ENCODE measurements at regions not wholly inside any gene's neighbourhood (a gene's known extent, or its start where the extent isn't known, plus 50 kb on each side); places are given as distances from the start of the nearest gene placed in this dataset.

DNA sequence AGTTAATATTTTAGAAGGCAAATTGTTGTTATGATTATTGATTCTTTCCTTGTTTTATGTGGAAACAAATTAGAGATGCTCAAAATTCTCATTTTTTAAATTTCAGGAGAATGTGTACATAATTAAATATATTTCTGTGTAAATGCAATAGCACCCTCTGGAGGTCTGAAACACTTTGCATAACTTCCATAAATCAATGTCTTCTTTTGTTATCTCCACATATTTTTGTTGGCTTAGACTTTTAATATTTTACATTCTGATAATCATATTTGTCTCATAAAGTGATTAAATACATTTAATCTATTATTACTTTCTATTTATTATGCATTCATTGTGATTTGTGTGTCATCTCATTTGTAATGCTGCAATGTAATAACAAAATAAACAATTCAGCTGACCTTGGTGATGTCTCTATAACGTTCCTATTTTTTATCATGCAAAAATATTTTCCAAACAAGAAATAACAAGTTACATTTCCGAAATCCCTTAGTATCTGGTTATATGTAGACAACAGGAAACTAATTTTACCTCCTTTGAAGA, 201.8 kb upstream of the GALNT5 start:
- H3K27me3 ChIP-seq (ENCODE audit: low read depth) = no peaks in the 10 kb centered on the region
- H3K4me1 ChIP-seq = peaks cover 16% of the 10 kb centered on the region
- peak in 1 of 2 experiments; percentile 58 for DNase-seq (ENCODE audit: low spot score in 2 of 2)
- in situ Hi-C loops (cut with MboI; ENCODE audit: low sequenced_read_pairs) = loop anchor here (10.0 kb wide), 1 partner anchor 461 kb away; no protein-coding TSS in a partner anchor
- H3K9me3 ChIP-seq = no peaks in the 10 kb centered on the region
- H3K36me3 ChIP-seq (replicated peaks) = no peaks in the 10 kb centered on the region
- H3K4me3 ChIP-seq = no peak overlapping the region

DNA sequence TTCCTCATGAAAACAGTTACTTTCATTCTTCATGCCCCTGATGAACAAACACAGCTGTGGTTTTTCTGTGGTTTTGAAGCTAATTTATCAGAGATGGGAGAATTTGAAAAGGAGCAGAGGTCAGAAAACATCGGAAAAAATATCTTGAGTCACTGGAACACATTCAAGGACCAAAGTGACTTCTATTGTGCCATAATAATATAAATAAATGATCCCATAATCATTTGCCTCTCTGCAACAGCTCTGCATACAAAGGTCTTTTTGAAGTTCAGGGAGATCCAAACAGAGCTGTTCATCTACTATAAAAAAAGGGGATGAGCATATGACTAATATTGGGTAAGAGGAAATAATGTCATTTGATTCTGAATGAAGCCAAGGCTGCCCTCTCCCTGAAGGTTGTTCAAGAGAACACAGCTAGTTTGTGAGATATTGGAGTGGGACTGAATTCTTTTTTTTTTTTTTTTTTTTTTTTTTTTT, 201.3 kb upstream of the GALNT5 start:
- DNase-seq (ENCODE audit: low spot score in 2 of 2) = no peak
- peaks cover 11% of the 10 kb centered on the region for H3K4me1 ChIP-seq
- H3K9me3 ChIP-seq = no peaks in the 10 kb centered on the region
- in situ Hi-C loops (cut with MboI; ENCODE audit: low sequenced_read_pairs) = loop anchor here (10.0 kb wide), 1 partner anchor 461 kb away; no protein-coding TSS in a partner anchor
- H3K27me3 ChIP-seq (ENCODE audit: low read depth) = no peaks in the 10 kb centered on the region
- H3K4me3 ChIP-seq = no peak overlapping the region
- no peaks in the 10 kb centered on the region for H3K36me3 ChIP-seq (replicated peaks)

DNA sequence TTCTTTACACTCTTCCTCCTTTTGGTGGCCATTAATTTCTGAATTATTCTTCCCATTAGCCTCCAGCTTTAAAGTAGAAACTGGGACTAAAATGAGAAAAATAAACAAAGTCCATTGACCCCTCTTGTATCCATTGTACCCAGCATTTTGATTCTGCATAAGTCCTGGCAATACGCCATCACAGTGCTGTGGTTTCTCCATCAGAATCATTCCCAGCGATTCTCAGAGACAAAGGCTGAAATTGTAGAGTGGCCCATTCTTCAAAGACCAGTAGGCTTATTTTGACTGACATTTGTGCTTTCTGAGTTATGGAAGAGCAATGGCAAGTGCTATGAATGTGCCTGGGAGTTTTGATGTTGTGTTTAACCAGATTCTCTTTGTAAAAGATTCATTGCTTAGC, 199.3 kb upstream of the GALNT5 start:
- no peaks in the 10 kb centered on the region for H3K27me3 ChIP-seq (ENCODE audit: low read depth)
- no peaks in the 10 kb centered on the region for H3K36me3 ChIP-seq (replicated peaks)
- H3K4me3 ChIP-seq = no peak overlapping the region
- no peak for DNase-seq (ENCODE audit: low spot score in 2 of 2)
- no peaks in the 10 kb centered on the region for H3K9me3 ChIP-seq
- H3K4me1 ChIP-seq = no peaks in the 10 kb centered on the region
- in situ Hi-C loops (cut with MboI; ENCODE audit: low sequenced_read_pairs) = loop anchor here (10.0 kb wide), 1 partner anchor 463 kb away; no protein-coding TSS in a partner anchor

DNA sequence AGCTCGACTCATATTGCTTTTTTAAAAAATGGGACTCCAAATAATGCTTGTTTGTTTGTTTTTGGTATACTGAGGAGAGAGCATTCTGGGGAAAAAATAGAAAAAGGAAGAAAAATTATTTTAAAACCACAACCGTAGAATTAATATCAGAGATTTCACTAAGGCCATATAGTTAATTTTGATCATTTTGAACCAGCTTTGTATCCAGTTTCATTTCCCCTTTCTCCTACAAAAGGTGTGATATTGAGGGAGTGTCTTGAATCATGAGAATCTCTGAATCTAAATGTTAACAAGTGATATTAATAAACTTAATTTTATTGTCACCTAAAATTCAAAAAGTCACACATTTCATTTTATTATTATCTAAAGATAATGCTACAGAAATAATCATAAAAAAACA, 198.5 kb upstream of the GALNT5 start:
- no peaks in the 10 kb centered on the region for H3K9me3 ChIP-seq
- H3K36me3 ChIP-seq (replicated peaks) = no peaks in the 10 kb centered on the region
- no peaks in the 10 kb centered on the region for H3K27me3 ChIP-seq (ENCODE audit: low read depth)
- H3K4me1 ChIP-seq = no peaks in the 10 kb centered on the region
- no peak overlapping the region for H3K4me3 ChIP-seq
- no peak for DNase-seq (ENCODE audit: low spot score in 2 of 2)
- in situ Hi-C loops (cut with MboI; ENCODE audit: low sequenced_read_pairs) = loop anchor here (10.0 kb wide), 1 partner anchor 464 kb away; no protein-coding TSS in a partner anchor

DNA sequence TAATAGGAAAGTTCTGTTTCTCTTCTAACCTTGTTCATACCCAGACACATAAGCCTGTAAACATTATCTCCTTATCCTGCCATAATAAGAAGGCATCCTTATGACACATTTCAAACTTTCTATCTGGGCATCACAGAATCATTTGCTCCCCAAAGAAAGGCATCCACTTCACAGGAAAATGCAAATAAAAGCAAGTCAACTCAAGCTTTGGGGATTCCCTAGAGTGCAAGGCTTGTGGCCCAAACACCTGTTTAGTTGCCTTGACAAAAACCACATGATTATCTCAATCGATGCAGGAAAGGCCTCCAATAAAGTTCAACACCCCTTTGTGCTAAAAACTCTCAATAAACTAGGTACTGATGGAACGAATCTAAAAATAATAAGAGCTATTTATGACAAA, 195.7 kb upstream of the GALNT5 start:
- Histone ChIP-seq H3K4me3 (no peak overlapping the region), H3K36me3 (replicated peaks) (no peaks in the 10 kb centered on the region), H3K4me1 (no peaks in the 10 kb centered on the region), H3K9me3 (no peaks in the 10 kb centered on the region), H3K27me3 (ENCODE audit: low read depth) (no peaks in the 10 kb centered on the region)
- no peak for DNase-seq (ENCODE audit: low spot score in 2 of 2)
- in situ Hi-C loops (cut with MboI; ENCODE audit: low sequenced_read_pairs) = no loop called here

- in situ Hi-C loops (cut with MboI; ENCODE audit: low sequenced_read_pairs) = no loop called here
- H3K4me3 ChIP-seq = no peak overlapping the region
- H3K9me3 ChIP-seq = no peaks in the 10 kb centered on the region
- no peaks in the 10 kb centered on the region for H3K27me3 ChIP-seq (ENCODE audit: low read depth)
- no peaks in the 10 kb centered on the region for H3K4me1 ChIP-seq
- DNase-seq (ENCODE audit: low spot score in 2 of 2) = no peak
- no peaks in the 10 kb centered on the region for H3K36me3 ChIP-seq (replicated peaks)
These were observed 189.9 kb upstream of the GALNT5 start for GRCh38 chr2:157067562-157067961.

- H3K27me3 ChIP-seq (ENCODE audit: low read depth) = no peaks in the 10 kb centered on the region
- no peaks in the 10 kb centered on the region for H3K9me3 ChIP-seq
- no peak for DNase-seq (ENCODE audit: low spot score in 2 of 2)
- no peaks in the 10 kb centered on the region for H3K4me1 ChIP-seq
- no peaks in the 10 kb centered on the region for H3K36me3 ChIP-seq (replicated peaks)
- in situ Hi-C loops (cut with MboI; ENCODE audit: low sequenced_read_pairs) = no loop called here
- H3K4me3 ChIP-seq = no peak overlapping the region
These were observed 189.3 kb upstream of the GALNT5 start for GRCh38 chr2:157068237-157068636.

DNA sequence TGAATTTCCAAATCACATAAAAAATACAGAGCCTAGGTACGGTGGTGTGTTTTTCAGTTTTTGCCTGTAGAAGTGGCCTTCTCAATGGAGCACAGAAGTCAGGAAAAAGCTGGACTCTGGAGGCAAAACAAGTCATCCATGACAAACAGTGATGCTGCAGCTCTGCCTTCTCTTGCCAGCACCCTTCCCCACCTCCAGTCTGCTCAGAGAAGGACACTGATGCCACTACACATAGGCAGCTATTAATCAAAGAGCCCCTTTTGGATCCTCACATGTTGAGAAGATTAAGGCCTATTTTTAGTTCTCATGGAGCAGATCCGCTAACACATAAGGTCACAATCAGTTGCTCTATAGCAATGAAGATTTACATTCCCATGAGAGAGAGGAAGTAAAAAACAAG, 181.6 kb upstream of the GALNT5 start:
- Histone ChIP-seq H3K9me3 (no peaks in the 10 kb centered on the region), H3K4me3 (no peak overlapping the region), H3K4me1 (no peaks in the 10 kb centered on the region), H3K36me3 (replicated peaks) (no peaks in the 10 kb centered on the region), H3K27me3 (ENCODE audit: low read depth) (no peaks in the 10 kb centered on the region)
- DNase-seq (ENCODE audit: low spot score in 2 of 2) = no peak
- in situ Hi-C loops (cut with MboI; ENCODE audit: low sequenced_read_pairs) = no loop called here

DNA sequence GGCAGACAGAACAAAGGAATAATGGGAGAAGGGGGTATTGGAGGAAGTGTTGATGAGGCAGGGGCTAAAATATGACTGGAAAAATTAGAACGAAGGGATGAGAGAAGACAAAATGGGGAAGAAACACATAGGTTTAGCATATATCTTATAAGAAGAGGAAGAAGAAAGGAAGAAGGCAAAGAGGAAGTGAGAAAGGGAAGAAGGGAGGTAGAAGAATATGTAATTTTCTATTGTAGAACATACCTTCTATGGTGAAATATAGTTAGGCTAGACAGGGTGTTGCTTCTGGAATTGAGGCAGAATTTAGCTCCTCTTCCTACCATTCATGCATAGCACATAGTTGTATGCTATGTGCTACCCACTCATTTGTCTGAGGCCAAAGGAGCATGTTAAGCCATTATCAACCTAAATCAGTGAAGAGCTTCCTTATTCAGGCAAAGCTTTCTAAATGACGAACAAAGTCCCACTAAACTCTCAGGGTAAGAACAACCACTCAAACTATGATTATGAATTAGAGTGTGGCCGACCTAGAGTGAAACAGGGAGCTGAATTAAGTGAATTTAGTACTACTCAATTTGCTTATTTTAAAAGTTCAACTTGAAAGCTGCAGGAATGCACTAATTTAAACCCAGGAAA, 180.9 kb upstream of the GALNT5 start:
- H3K4me1 ChIP-seq = no peaks in the 10 kb centered on the region
- H3K27me3 ChIP-seq (ENCODE audit: low read depth) = no peaks in the 10 kb centered on the region
- no peak overlapping the region for H3K4me3 ChIP-seq
- DNase-seq (ENCODE audit: low spot score in 2 of 2) = no peak
- H3K9me3 ChIP-seq = no peaks in the 10 kb centered on the region
- in situ Hi-C loops (cut with MboI; ENCODE audit: low sequenced_read_pairs) = no loop called here
- H3K36me3 ChIP-seq (replicated peaks) = no peaks in the 10 kb centered on the region

- H3K4me3 ChIP-seq = no peak overlapping the region
- no peaks in the 10 kb centered on the region for H3K9me3 ChIP-seq
- no peaks in the 10 kb centered on the region for H3K4me1 ChIP-seq
- no peaks in the 10 kb centered on the region for H3K27me3 ChIP-seq (ENCODE audit: low read depth)
- in situ Hi-C loops (cut with MboI; ENCODE audit: low sequenced_read_pairs) = no loop called here
- DNase-seq (ENCODE audit: low spot score in 2 of 2) = no peak
- no peaks in the 10 kb centered on the region for H3K36me3 ChIP-seq (replicated peaks)
These were observed 179.7 kb upstream of the GALNT5 start for GRCh38 chr2:157077753-157078350.

DNA sequence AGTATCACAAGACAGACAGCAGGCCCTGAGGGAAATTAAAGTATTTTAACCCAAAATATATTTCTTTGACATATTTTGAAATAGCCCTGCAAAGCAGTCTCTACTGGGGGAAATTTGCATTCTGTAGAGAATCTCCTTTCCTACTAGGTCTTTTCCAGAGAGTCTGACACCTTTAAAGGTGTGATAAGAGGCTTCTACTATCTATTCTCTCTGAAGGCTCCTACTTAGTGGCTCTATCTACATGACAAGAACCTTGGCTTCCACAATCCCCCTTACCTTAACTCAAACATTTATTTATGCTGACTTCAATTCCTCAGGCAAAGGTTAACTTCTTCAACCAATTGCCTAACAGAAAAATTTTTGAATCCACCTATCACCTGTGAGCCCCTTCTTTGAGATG, 174.6 kb upstream of the GALNT5 start:
- H3K27me3 ChIP-seq (ENCODE audit: low read depth) = no peaks in the 10 kb centered on the region
- in situ Hi-C loops (cut with MboI; ENCODE audit: low sequenced_read_pairs) = no loop called here
- DNase-seq (ENCODE audit: low spot score in 2 of 2) = no peak
- H3K36me3 ChIP-seq (replicated peaks) = no peaks in the 10 kb centered on the region
- no peaks in the 10 kb centered on the region for H3K9me3 ChIP-seq
- H3K4me3 ChIP-seq = no peak overlapping the region
- H3K4me1 ChIP-seq = peaks cover 8% of the 10 kb centered on the region

GRCh38 chr2:157085522-157085921, 172.0 kb upstream of the GALNT5 start:
- Histone ChIP-seq H3K4me3 (no peak overlapping the region), H3K9me3 (no peaks in the 10 kb centered on the region), H3K4me1 (peaks cover 8% of the 10 kb centered on the region), H3K27me3 (ENCODE audit: low read depth) (no peaks in the 10 kb centered on the region), H3K36me3 (replicated peaks) (no peaks in the 10 kb centered on the region)
- no peak for DNase-seq (ENCODE audit: low spot score in 2 of 2)
- in situ Hi-C loops (cut with MboI; ENCODE audit: low sequenced_read_pairs) = no loop called here

DNA sequence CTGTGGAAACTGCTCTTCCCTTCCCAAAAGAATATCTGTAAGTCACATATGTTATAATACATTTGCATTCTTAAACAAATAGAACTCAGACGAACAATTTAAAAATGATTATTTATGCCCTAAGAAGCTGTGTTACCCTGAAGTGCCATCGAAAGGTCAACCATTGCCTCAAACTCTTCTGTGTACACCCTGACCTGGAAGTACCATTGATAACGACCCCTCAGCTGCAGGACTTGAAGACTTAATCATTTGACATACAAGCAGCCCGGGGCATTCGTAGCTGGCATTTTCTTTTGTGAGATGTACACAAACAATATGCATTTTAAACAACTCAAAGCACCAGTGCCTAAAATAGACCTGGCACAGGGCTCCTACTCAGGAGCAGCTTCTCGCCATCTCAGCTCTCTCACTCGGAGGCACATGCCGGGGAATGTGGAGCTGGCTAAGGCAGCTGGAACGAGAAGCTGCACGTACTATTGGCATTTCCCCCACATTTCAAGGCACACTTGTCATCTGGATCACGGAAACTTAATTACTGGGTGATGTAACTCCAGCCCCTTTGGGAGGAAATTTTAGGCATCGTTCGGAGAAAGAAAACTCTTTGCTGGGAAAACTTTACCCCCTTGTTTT, 170.0 kb upstream of the GALNT5 start:
- in situ Hi-C loops (cut with MboI; ENCODE audit: low sequenced_read_pairs) = no loop called here
- Histone ChIP-seq H3K27me3 (ENCODE audit: low read depth) (no peaks in the 10 kb centered on the region), H3K9me3 (no peaks in the 10 kb centered on the region), H3K4me1 (peaks cover 8% of the 10 kb centered on the region), H3K4me3 (no peak overlapping the region), H3K36me3 (replicated peaks) (no peaks in the 10 kb centered on the region)
- no peak for DNase-seq (ENCODE audit: low spot score in 2 of 2)

DNA sequence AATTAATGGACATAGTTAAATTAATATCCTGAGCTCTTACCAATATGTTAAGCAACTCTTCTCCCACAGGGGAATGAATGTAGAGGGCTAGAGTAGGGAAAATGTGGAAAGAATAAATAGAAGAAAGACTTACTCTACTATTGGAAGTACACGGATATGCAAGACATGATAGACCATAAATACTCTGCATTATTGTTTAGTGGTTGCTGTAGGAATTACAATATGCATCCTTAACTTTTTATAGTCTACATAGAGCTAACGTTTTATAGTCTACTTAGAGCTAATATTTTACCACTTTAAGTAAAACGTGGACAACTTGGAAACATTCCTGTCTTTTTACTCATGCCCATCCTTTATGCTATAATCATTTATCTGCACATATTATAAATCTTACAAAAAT, 163.8 kb upstream of the GALNT5 start:
- in situ Hi-C loops (cut with MboI; ENCODE audit: low sequenced_read_pairs) = no loop called here
- Histone ChIP-seq H3K27me3 (ENCODE audit: low read depth) (no peaks in the 10 kb centered on the region), H3K4me3 (no peak overlapping the region), H3K36me3 (replicated peaks) (no peaks in the 10 kb centered on the region), H3K9me3 (no peaks in the 10 kb centered on the region), H3K4me1 (no peaks in the 10 kb centered on the region)
- DNase-seq (ENCODE audit: low spot score in 2 of 2) = no peak

Data from HAP-1 (cell line).